CD4-positive, alpha-beta memory T cell (primary cell): ENCODE measurements at regions not wholly inside any gene's neighbourhood (a gene's known extent, or its start where the extent isn't known, plus 50 kb on each side); places are given as distances from the start of the nearest gene placed in this dataset.

ENCODE experiments used
- CTCF ChIA-PET: fragments of 350-600 bp; sonication (Branson Sonifier 250); formaldehyde crosslinking; loops from one replicate; lab custom pipeline; 2021; ENCODE audit warnings: inconsistent platforms; ENCODE audit not compliant: partially characterized antibody; lab: Charles Lee
- POLR2A ChIA-PET: fragments of 350-600 bp; sonication (Branson Sonifier 250); formaldehyde crosslinking; loops from one replicate; lab custom pipeline; 2021; ENCODE audit not compliant: partially characterized antibody; lab: Charles Lee
- DNase-seq, 5 donors: peaks; one replicate each; pipeline versions ENCODE4 v3.0.0 to v3.0.0-alpha.2; 2020 to 2022; ENCODE audit warnings: mixed read lengths in 1 of 5
- H3K27ac ChIP-seq: one replicate; pipeline ENCODE4 v1.7.0; 2013; ENCODE audit warnings: low read depth, low read length
- H3K27me3 ChIP-seq: 2 replicates; pipeline ENCODE4 v1.7.0; 2013; ENCODE audit warnings: mild to moderate bottlenecking, low read length, moderate library complexity; ENCODE audit not compliant: insufficient read depth
- H3K36me3 ChIP-seq: 2 replicates; pipeline ENCODE4 v1.7.0; 2013; ENCODE audit warnings: mild to moderate bottlenecking, low read length, moderate library complexity; ENCODE audit not compliant: insufficient read depth
- H3K4me1 ChIP-seq: 2 replicates; pipeline ENCODE4 v1.7.0; 2013; ENCODE audit warnings: mild to moderate bottlenecking, low read length, moderate library complexity; ENCODE audit not compliant: insufficient read depth
- H3K4me3 ChIP-seq, 2 donors: one replicate each; pipeline ENCODE4 v1.7.0; 2013; ENCODE audit warnings: low read length in 2 of 2, mild to moderate bottlenecking in 1 of 2
- H3K9me3 ChIP-seq, 2 donors: one replicate each; pipeline ENCODE4 v1.7.0; 2013; ENCODE audit warnings: low read length in 2 of 2, control low read depth in 1 of 2; ENCODE audit not compliant: control insufficient read depth in 1 of 2
- H3K27ac Mint-ChIP-seq, 7 donors: one replicate each; pipeline ENCODE4 v1.8.0; 2020 to 2021; ENCODE audit warnings: mixed read lengths in 7 of 7, mild to moderate bottlenecking in 6 of 7, inconsistent platforms in 3 of 7, moderate library complexity in 3 of 7
- H3K27me3 Mint-ChIP-seq, 2 donors: one replicate each; pipeline ENCODE4 v1.8.0; 2020 to 2021; ENCODE audit warnings: mixed read lengths in 2 of 2
- H3K36me3 Mint-ChIP-seq, 2 donors: one replicate each; pipeline ENCODE4 v1.8.0; 2020 to 2021; ENCODE audit warnings: mixed read lengths in 2 of 2, inconsistent platforms in 1 of 2, mild to moderate bottlenecking in 1 of 2
- H3K4me1 Mint-ChIP-seq, 4 donors: one replicate each; pipeline ENCODE4 v1.8.0; 2020 to 2021; ENCODE audit warnings: mixed read lengths in 4 of 4, mild to moderate bottlenecking in 1 of 4
- H3K4me3 Mint-ChIP-seq, 8 donors: one replicate each; pipeline ENCODE4 v1.8.0; 2020 to 2021; ENCODE audit warnings: mixed read lengths in 8 of 8, mild to moderate bottlenecking in 7 of 8, moderate library complexity in 6 of 8, inconsistent platforms in 3 of 8
- H3K9me3 Mint-ChIP-seq, 8 donors: one replicate each; pipeline ENCODE4 v1.8.0; 2020 to 2021; ENCODE audit warnings: mixed read lengths in 8 of 8, mild to moderate bottlenecking in 5 of 8, inconsistent platforms in 3 of 8, moderate library complexity in 1 of 8
- intact Hi-C: fragments of 100-400 bp; cut with micrococcal nuclease; formaldehyde crosslinking; loops from one replicate; pipeline ENCODE4 v1.15.1; 2023

DNA sequence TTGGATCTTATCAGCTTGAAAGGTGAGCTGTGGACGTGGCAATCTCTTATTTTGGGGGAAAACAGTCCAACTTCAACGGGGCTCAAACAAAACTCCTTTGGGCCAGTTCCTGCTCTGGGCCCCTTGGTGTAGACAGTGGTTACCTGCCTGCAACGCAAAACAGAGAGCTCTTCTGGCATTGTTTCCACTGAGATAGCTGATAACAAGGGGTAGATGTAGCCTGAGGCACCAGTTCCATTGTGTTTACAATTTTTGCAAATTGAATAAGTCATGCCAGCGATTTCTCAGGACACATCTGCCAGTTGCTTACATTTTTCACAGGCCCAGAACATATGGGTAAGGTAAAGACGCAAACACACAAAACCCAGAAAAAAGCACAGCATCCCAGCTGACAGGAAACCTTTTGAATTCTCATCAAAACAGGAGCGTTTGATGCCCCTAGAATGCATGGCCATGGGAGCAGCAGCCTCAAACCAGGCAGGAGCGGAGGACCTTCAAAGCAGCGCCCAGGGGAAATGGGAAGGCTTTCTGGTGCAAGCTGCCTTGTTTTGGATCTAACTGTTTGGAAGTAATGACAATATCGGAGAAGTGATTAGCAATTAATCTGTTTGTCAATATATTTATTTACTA is 259.7 kb downstream of the AACS start:
- H3K4me3 ChIP-seq: no peak overlapping the region
- intact Hi-C loops: no loop called here
- CTCF ChIA-PET: no interaction called here
- Mint-ChIP-seq H3K4me1 (no peaks in the 10 kb centered on the region), H3K9me3 (peaks cover 0 to 7% (median 2%) of the 10 kb centered on the region in 8 donors), H3K4me3 (no peak overlapping the region), H3K36me3 (no peaks in the 10 kb centered on the region), H3K27ac (no peak overlapping the region), H3K27me3 (peaks cover 13 to 17% of the 10 kb centered on the region in 2 donors)
- no peaks in the 10 kb centered on the region for H3K27me3 ChIP-seq
- H3K36me3 ChIP-seq: no peaks in the 10 kb centered on the region
- POLR2A ChIA-PET: no interaction called here
- no peak overlapping the region for H3K27ac ChIP-seq
- no peaks in the 10 kb centered on the region for H3K4me1 ChIP-seq
- H3K9me3 ChIP-seq: no peaks in the 10 kb centered on the region
- DNase-seq: no peak

DNA sequence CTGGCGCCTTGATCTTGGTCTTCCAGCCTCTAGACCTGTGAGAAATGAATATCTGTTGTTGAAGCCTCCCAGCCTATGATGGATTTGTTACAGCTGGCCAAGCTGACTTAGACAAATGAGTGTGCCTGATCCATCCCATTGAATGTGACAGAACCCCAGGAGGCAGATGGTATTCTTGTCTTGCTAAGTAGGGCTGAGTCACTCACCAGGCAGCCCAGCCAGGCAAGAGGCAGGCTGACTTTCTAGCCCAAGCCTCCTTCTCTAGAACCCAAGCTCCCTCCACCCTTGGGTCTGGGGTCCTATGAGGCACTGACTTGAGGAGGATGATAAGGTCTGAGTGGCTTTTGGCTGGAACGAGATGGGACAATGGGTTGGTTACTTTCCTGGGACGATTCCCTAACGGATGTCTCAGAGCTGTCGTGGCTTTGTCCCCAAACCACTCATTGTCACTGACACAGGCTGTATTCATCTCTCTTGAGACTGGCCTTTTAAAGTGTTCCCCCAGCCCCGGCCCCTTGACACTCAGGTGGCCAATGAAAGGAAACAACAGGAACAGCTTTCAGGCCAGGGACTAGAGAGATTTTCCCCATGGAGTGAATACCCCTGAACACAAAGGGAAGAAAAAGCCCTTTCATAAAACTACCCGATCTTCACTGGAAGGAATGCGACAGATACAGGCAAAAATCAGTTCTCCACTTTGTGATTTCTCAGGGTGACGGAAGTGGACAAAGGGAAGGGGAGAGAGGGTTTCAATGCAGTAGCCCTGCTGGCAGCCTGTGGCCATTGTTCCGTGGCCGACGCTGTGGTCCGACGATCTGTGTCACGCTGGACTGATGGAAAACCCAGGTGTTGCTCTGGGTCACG is 264.2 kb downstream of the AACS start:
- no peak overlapping the region for H3K27ac ChIP-seq
- CTCF ChIA-PET: no interaction called here
- no peak overlapping the region for H3K27ac Mint-ChIP-seq
- H3K4me1 Mint-ChIP-seq: no peaks in the 10 kb centered on the region
- no peaks in the 10 kb centered on the region for H3K9me3 ChIP-seq
- H3K4me3 Mint-ChIP-seq: no peak overlapping the region
- H3K4me3 ChIP-seq: no peak overlapping the region
- H3K27me3 ChIP-seq: no peaks in the 10 kb centered on the region
- intact Hi-C loops: no loop called here
- H3K36me3 ChIP-seq: no peaks in the 10 kb centered on the region
- no peak for DNase-seq
- H3K27me3 Mint-ChIP-seq: peaks cover 24 to 26% of the 10 kb centered on the region in 2 donors
- H3K9me3 Mint-ChIP-seq: peaks cover 0 to 5% (median under 1%) of the 10 kb centered on the region in 8 donors
- no peaks in the 10 kb centered on the region for H3K36me3 Mint-ChIP-seq
- no peaks in the 10 kb centered on the region for H3K4me1 ChIP-seq
- POLR2A ChIA-PET: no interaction called here

DNA sequence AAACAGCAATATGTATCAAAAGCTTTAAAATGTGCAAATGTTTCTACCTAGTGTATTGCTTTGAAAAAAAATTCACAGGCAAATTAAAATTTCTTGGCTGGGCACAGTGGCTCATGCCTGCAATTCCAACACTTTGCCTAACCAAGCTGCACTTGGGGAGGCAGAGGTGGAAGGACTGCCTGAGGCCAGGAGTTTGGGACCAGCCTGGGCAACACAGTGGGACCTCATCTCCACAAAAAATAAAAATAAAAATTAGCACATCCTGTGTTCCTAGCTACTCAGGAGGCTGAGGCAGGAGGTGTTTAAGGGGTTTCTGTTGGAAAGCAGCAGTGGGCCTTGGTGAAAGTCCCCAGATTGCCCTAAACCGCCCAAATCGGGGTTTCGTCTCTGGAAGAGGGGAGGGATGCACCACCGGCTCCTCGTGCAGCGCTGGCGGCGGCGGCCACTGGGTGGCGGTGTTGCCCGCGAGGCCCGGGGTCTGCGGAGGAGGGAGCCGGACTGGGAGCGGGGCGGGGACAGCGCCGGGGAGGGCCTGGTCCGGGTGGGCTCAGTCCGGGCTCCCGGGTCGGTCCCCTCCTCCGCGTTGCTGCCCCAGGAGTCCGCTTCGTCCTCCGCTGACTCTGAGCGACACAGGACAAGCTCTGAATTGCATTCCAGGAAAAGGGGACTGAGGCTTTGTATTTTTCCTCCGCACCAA is 265.6 kb downstream of the AACS start:
- Histone ChIP-seq H3K4me1 (no peaks in the 10 kb centered on the region), H3K9me3 (no peaks in the 10 kb centered on the region), H3K4me3 (no peak overlapping the region), H3K27me3 (no peaks in the 10 kb centered on the region), H3K36me3 (no peaks in the 10 kb centered on the region), H3K27ac (no peak overlapping the region)
- ChIA-PET POLR2A (no interaction called here), CTCF (interaction anchor here (1.0 to 2.1 kb wide), 8 partner anchors 8 to 1545 kb away, joined by 3 to 10 read pairs (median 4); no protein-coding TSS in a partner anchor)
- Mint-ChIP-seq H3K36me3 (no peaks in the 10 kb centered on the region), H3K4me3 (peak overlapping the region in 1 of 8 donors; percentile 24), H3K9me3 (peaks cover 0 to 5% (median 0%) of the 10 kb centered on the region in 8 donors), H3K27ac (no peak overlapping the region), H3K27me3 (peaks cover 24 to 29% of the 10 kb centered on the region in 2 donors), H3K4me1 (no peaks in the 10 kb centered on the region)
- intact Hi-C loops: no loop called here
- DNase-seq: peak in 4 of 5 donors; percentile 1 to 18 (median 12)

DNA sequence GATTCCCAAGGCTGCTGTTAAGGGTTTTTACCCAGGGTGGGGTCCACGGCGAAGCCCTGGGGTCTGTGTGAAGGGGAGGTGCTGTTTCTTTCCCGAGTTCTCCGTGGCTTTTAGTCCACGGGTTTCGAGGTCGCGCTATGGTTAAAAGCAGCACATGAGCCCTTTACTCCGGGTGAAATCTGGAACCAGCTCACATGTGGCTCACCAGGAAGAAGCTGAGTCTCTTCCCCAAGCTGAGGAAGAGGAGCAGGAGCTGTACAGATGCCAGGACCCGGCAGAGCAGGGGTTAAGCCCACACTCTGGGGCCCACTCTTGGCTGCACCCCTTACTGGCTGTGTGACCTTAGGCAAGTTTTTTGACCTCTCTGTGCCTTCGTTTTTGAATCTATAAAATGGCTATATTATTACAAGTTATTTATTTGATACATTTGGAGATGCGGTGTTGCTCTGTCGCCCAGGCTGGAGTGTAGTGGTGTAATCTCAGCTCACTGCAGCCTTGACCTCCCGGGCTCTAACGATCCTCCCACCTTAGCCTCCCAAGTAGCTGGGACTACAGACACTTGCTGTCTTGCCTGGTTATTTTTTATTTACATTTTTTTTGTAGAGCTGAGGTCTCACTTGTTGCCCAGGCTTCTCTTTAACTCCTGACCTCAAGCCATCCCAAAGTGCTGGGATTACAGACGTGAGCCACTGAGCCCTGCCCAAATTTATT is 266.3 kb downstream of the AACS start:
- no peaks in the 10 kb centered on the region for H3K4me1 Mint-ChIP-seq
- Histone ChIP-seq H3K9me3 (no peaks in the 10 kb centered on the region), H3K27ac (no peak overlapping the region), H3K36me3 (no peaks in the 10 kb centered on the region), H3K4me1 (no peaks in the 10 kb centered on the region), H3K27me3 (no peaks in the 10 kb centered on the region), H3K4me3 (no peak overlapping the region)
- H3K9me3 Mint-ChIP-seq: peaks cover 0 to 5% (median 0%) of the 10 kb centered on the region in 8 donors
- no peaks in the 10 kb centered on the region for H3K36me3 Mint-ChIP-seq
- H3K4me3 Mint-ChIP-seq: peak overlapping the region in 1 of 8 donors; percentile 24
- no peak for DNase-seq
- peaks cover 21 to 26% of the 10 kb centered on the region in 2 donors for H3K27me3 Mint-ChIP-seq
- intact Hi-C loops: no loop called here
- ChIA-PET CTCF (interaction anchor here (1.0 to 2.1 kb wide), 8 partner anchors 9 to 1544 kb away, joined by 3 to 10 read pairs (median 4); no protein-coding TSS in a partner anchor), POLR2A (no interaction called here)
- peak overlapping the region in 1 of 7 donors; percentile 14 for H3K27ac Mint-ChIP-seq

DNA sequence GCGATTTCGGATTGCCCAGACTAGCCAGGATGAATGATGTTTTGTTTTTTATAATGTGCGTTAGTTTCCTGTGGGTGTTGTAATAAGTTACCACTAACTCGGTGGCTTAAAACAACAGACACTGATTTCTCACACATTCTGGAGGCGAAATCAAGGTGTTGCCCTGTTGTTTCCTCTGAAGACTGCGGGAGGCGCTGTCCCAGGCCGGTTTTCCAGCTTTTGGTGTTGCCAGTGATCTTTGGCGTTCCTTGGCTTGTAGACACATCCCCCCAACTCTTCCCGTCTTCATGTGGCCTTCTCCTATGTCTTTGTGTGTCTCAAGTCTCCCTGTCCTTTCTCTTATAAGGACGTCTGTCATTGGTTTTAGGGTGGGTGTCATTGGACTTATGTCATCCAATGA is 267.7 kb downstream of the AACS start:
- Mint-ChIP-seq H3K4me1 (no peaks in the 10 kb centered on the region), H3K27me3 (peaks cover 16 to 28% of the 10 kb centered on the region in 2 donors), H3K27ac (no peak overlapping the region), H3K9me3 (peaks cover 0 to 5% (median 0%) of the 10 kb centered on the region in 8 donors), H3K36me3 (no peaks in the 10 kb centered on the region), H3K4me3 (no peak overlapping the region)
- Histone ChIP-seq H3K4me1 (no peaks in the 10 kb centered on the region), H3K9me3 (no peaks in the 10 kb centered on the region), H3K27ac (no peak overlapping the region), H3K27me3 (no peaks in the 10 kb centered on the region), H3K36me3 (no peaks in the 10 kb centered on the region), H3K4me3 (no peak overlapping the region)
- ChIA-PET CTCF (interaction anchor here (1.3 kb wide), 1 partner anchor 10 kb away, joined by 3 read pairs; no protein-coding TSS in a partner anchor), POLR2A (no interaction called here)
- intact Hi-C loops: no loop called here
- no peak for DNase-seq

DNA sequence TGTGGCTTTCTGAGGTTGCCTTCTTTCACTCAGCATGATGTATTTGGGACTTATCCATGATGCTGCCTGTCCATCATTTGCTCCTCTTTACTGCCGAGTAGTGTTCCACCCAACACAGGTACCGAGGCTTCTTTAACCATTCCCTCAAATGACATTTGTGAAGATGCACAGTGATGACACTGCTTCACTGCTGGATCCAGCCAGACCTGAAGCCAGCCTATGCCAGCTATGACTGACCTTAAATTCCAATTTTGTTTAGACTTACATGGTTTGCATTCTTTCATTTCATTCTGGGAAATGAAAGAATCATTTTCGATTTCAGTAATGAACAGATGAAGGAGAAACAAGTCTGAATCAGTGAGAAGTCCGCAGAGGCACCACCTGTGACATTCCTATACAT is 271.0 kb downstream of the AACS start:
- H3K4me3 Mint-ChIP-seq: no peak overlapping the region
- no peak for DNase-seq
- H3K4me1 Mint-ChIP-seq: no peaks in the 10 kb centered on the region
- H3K36me3 Mint-ChIP-seq: no peaks in the 10 kb centered on the region
- H3K27me3 Mint-ChIP-seq: peaks cover 13 to 17% of the 10 kb centered on the region in 2 donors
- H3K9me3 Mint-ChIP-seq: peaks cover 0 to 2% (median 0%) of the 10 kb centered on the region in 8 donors
- ChIA-PET POLR2A (no interaction called here), CTCF (no interaction called here)
- Histone ChIP-seq H3K4me3 (no peak overlapping the region), H3K9me3 (no peaks in the 10 kb centered on the region), H3K27ac (no peak overlapping the region), H3K27me3 (no peaks in the 10 kb centered on the region), H3K4me1 (no peaks in the 10 kb centered on the region), H3K36me3 (no peaks in the 10 kb centered on the region)
- no peak overlapping the region for H3K27ac Mint-ChIP-seq
- intact Hi-C loops: no loop called here
